Fibroblast of lung (primary cell): ENCODE measurements at regions not wholly inside any gene's neighbourhood (a gene's known extent, or its start where the extent isn't known, plus 50 kb on each side); places are given as distances from the start of the nearest gene placed in this dataset.

Experiments used
- DNase-seq, 2 donors: peaks; one replicate each; pipeline versions ENCODE4 v3.0.0 to v3.0.0-alpha.2; 2010; ENCODE audit warnings: low read depth in 2 of 2
- H2AFZ ChIP-seq: 2 replicates; pipeline ENCODE4 v1.5.1; 2012; ENCODE audit warnings: low read length, control low read depth, inconsistent platforms
- H3K27ac ChIP-seq: 2 replicates; pipeline ENCODE4 v1.5.1; 2011; ENCODE audit warnings: low read length, control low read depth; ENCODE audit not compliant: insufficient read depth
- H3K27me3 ChIP-seq: 2 replicates; pipeline ENCODE4 v1.5.1; 2011; ENCODE audit warnings: mild to moderate bottlenecking, low read length; ENCODE audit not compliant: control insufficient read depth, insufficient read depth
- H3K36me3 ChIP-seq: 2 replicates; pipeline ENCODE4 v1.5.1; 2011; ENCODE audit warnings: low read length; ENCODE audit not compliant: control insufficient read depth, insufficient read depth
- H3K4me1 ChIP-seq: 2 replicates; pipeline ENCODE4 v1.5.1; 2011; ENCODE audit warnings: low read length; ENCODE audit not compliant: control insufficient read depth, insufficient read depth; ENCODE audit errors: extremely low read depth
- H3K4me2 ChIP-seq: 2 replicates; pipeline ENCODE4 v1.5.1; 2011; ENCODE audit warnings: low read length, control low read depth; ENCODE audit not compliant: insufficient read depth; ENCODE audit errors: extremely low read depth
- H3K4me3 ChIP-seq, 4 experiments: fragments of 200-600 bp in 1 of 4; sonication (generic) in 1 of 4; replicated peaks in 1 of 4; 2 replicates each; pipeline ENCODE4 v1.5.1; 2011 to 2016; ENCODE audit warnings: low read length in 4 of 4, low read depth in 3 of 4, mild to moderate bottlenecking in 3 of 4, control low read depth in 2 of 4, inconsistent platforms in 1 of 4, mixed read lengths in 1 of 4; ENCODE audit not compliant: insufficient read depth in 1 of 4; ENCODE audit errors: control extremely low read depth in 1 of 4
- H3K79me2 ChIP-seq: 2 replicates; pipeline ENCODE4 v1.5.1; 2012; ENCODE audit warnings: mild to moderate bottlenecking, low read length, inconsistent platforms; ENCODE audit not compliant: control insufficient read depth, insufficient read depth
- H3K9ac ChIP-seq: 2 replicates; pipeline ENCODE4 v1.5.1; 2011; ENCODE audit warnings: mild to moderate bottlenecking, low read length, control low read depth; ENCODE audit not compliant: insufficient read depth
- H3K9me3 ChIP-seq: 2 replicates; pipeline ENCODE4 v1.5.1; 2012; ENCODE audit warnings: low read depth, low read length; ENCODE audit not compliant: control insufficient read depth, insufficient read depth
- H4K20me1 ChIP-seq: 2 replicates; pipeline ENCODE4 v1.5.1; 2011; ENCODE audit warnings: low read length; ENCODE audit not compliant: control insufficient read depth, insufficient read depth; ENCODE audit errors: extremely low read depth
- CTCF ChIP-seq, 2 donors: IDR thresholded peaks in 1 of 2; conservative IDR thresholded peaks in 1 of 2; 1 replicate in 1 of 2; 2 replicates in 1 of 2; pipeline ENCODE4 v1.5.1; 2011 to 2012; ENCODE audit warnings: low read length in 2 of 2, control low read depth in 1 of 2, inconsistent platforms in 1 of 2, low read depth in 1 of 2, mild to moderate bottlenecking in 1 of 2
- EZH2 ChIP-seq: IDR thresholded peaks from 2 replicates; pipeline ENCODE4 v1.5.1; 2012; ENCODE audit warnings: low read length, control low read depth, mild to moderate bottlenecking; ENCODE audit errors: missing control alignments

GRCh38 chr19:27909185-27909840 is 1303.6 kb downstream of the UQCRFS1 start:
- Histone ChIP-seq H4K20me1 (no peaks in the 10 kb centered on the region), H3K9me3 (no peaks in the 10 kb centered on the region), H3K4me1 (no peaks in the 10 kb centered on the region), H2AFZ (no peak overlapping the region), H3K9ac (no peak overlapping the region), H3K36me3 (no peaks in the 10 kb centered on the region), H3K27ac (no peak overlapping the region), H3K27me3 (no peaks in the 10 kb centered on the region), H3K79me2 (no peaks in the 10 kb centered on the region), H3K4me3 (no peak overlapping the region), H3K4me2 (no peak overlapping the region)
- TF ChIP-seq EZH2 (no peak), CTCF (conservative IDR thresholded peaks at IDR 0.05 in 1 of 2, IDR thresholded peaks at IDR 0.05 in 1 of 2; ENCODE audit: low read depth in 1 of 2, low read length in 2 of 2) (no peak)
- no peak for DNase-seq

DNA sequence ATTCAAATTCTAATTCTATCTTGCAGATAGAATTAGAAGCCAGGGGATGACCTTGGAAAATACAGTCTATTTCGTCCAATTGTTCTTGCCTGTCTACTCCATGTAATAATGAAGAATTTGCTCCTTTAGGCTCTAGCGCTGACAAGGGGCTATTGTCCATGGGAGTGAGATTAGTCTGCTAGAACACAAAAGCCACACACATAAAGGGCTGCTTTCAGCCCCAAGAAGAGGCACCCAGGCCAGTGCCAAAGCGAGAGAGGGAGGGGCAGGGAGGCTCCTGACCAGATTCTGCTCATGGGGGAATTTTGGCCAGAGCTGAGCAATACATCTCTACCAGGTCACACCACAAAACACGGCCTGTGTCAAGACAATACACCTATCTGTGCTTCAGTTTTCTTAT is 1306.9 kb downstream of the UQCRFS1 start:
- Histone ChIP-seq H3K9me3 (no peaks in the 10 kb centered on the region), H3K4me1 (no peaks in the 10 kb centered on the region)

DNA sequence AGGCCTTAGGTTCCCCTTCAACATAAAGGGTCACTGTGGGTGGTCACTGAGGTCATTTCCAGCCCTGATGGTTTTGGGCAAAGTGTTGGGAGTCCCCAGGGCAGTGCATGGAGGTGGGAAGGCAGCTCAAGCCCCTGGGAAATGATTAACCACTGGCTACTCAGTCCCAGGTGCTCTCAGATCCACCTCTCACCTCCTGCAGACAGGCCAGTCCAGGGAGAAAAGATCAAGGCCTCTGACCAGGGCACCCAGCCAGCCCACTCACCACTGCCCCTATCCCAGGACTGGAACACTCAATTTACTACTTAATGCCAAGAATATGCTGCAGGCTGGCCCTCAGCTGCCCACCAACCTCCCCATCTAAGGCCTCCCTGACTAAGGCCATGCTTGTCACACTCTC is 1307.9 kb downstream of the UQCRFS1 start:
- Histone ChIP-seq H3K4me3 (no peak overlapping the region), H3K9me3 (no peaks in the 10 kb centered on the region), H3K4me1 (no peaks in the 10 kb centered on the region)

More for the DNA sequence above, 1306.9 kb downstream of the UQCRFS1 start:
- no peaks in the 10 kb centered on the region for H3K27me3 ChIP-seq
- no peak overlapping the region for H3K4me3 ChIP-seq
- H3K79me2 ChIP-seq = no peaks in the 10 kb centered on the region
- no peak overlapping the region for H3K4me2 ChIP-seq
- TF ChIP-seq EZH2 (no peak), CTCF (conservative IDR thresholded peaks at IDR 0.05 in 1 of 2, IDR thresholded peaks at IDR 0.05 in 1 of 2; ENCODE audit: low read depth in 1 of 2, low read length in 2 of 2) (no peak)
- H2AFZ ChIP-seq = no peak overlapping the region
- DNase-seq = no peak
- no peak overlapping the region for H3K27ac ChIP-seq
- no peaks in the 10 kb centered on the region for H4K20me1 ChIP-seq
- H3K9ac ChIP-seq = no peak overlapping the region
- no peaks in the 10 kb centered on the region for H3K36me3 ChIP-seq

More for the DNA sequence above, 1307.9 kb downstream of the UQCRFS1 start:
- Histone ChIP-seq H3K36me3 (no peaks in the 10 kb centered on the region), H4K20me1 (no peaks in the 10 kb centered on the region), H3K79me2 (no peaks in the 10 kb centered on the region), H3K9ac (no peak overlapping the region), H2AFZ (no peak overlapping the region), H3K27ac (no peak overlapping the region), H3K4me2 (no peak overlapping the region), H3K27me3 (no peaks in the 10 kb centered on the region)
- no peak for DNase-seq
- TF ChIP-seq EZH2 = no peak
- TF ChIP-seq CTCF (conservative IDR thresholded peaks at IDR 0.05 in 1 of 2, IDR thresholded peaks at IDR 0.05 in 1 of 2; ENCODE audit: low read depth in 1 of 2, low read length in 2 of 2) = no peak
